Osteocyte (in vitro differentiated cells): ENCODE measurements at regions not wholly inside any gene's neighbourhood (a gene's known extent, or its start where the extent isn't known, plus 50 kb on each side); places are given as distances from the start of the nearest gene placed in this dataset.

ENCODE experiments used
- DNase-seq: peaks from one replicate; pipeline ENCODE4 v3.0.0; 2021; ENCODE audit warnings: mixed read lengths; ENCODE audit not compliant: unreplicated experiment; ENCODE audit errors: extremely low spot score
- H3K27ac Mint-ChIP-seq: one replicate; pipeline ENCODE4 v1.8.0; 2021; ENCODE audit warnings: mild to moderate bottlenecking, mixed read lengths; ENCODE audit not compliant: unreplicated experiment
- H3K27me3 Mint-ChIP-seq: one replicate; pipeline ENCODE4 v1.8.0; 2021; ENCODE audit warnings: mixed read lengths; ENCODE audit not compliant: unreplicated experiment
- H3K36me3 Mint-ChIP-seq: one replicate; pipeline ENCODE4 v1.8.0; 2021; ENCODE audit warnings: mixed read lengths; ENCODE audit not compliant: unreplicated experiment
- H3K4me1 Mint-ChIP-seq: one replicate; pipeline ENCODE4 v1.8.0; 2021; ENCODE audit warnings: mixed read lengths; ENCODE audit not compliant: unreplicated experiment
- H3K4me3 Mint-ChIP-seq: one replicate; pipeline ENCODE4 v1.8.0; 2021; ENCODE audit warnings: mild to moderate bottlenecking, moderate library complexity, mixed read lengths; ENCODE audit not compliant: unreplicated experiment
- H3K9me3 Mint-ChIP-seq: one replicate; pipeline ENCODE4 v1.8.0; 2021; ENCODE audit warnings: mixed read lengths; ENCODE audit not compliant: unreplicated experiment
- TF ChIP-seq, protein P1 (sequence below): fragments of 200-600 bp; sonication (generic); IDR thresholded peaks from 2 replicates; pipeline ENCODE4 v1.5.0; 2021; ENCODE audit warnings: antibody characterized with exemption, mild to moderate bottlenecking, moderate library complexity

- Mint-ChIP-seq H3K4me1 (no peaks in the 10 kb centered on the region), H3K27me3 (no peaks in the 10 kb centered on the region), H3K4me3 (no peak overlapping the region), H3K27ac (no peak overlapping the region), H3K36me3 (no peaks in the 10 kb centered on the region), H3K9me3 (peaks cover 36% of the 10 kb centered on the region)
- DNase-seq: no peak
- TF ChIP-seq, protein P1, sequence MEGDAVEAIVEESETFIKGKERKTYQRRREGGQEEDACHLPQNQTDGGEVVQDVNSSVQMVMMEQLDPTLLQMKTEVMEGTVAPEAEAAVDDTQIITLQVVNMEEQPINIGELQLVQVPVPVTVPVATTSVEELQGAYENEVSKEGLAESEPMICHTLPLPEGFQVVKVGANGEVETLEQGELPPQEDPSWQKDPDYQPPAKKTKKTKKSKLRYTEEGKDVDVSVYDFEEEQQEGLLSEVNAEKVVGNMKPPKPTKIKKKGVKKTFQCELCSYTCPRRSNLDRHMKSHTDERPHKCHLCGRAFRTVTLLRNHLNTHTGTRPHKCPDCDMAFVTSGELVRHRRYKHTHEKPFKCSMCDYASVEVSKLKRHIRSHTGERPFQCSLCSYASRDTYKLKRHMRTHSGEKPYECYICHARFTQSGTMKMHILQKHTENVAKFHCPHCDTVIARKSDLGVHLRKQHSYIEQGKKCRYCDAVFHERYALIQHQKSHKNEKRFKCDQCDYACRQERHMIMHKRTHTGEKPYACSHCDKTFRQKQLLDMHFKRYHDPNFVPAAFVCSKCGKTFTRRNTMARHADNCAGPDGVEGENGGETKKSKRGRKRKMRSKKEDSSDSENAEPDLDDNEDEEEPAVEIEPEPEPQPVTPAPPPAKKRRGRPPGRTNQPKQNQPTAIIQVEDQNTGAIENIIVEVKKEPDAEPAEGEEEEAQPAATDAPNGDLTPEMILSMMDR: no peak
These were observed 554.2 kb downstream of the TCERG1L start for GRCh38 chr10:130757271-130757670.

- TF ChIP-seq, protein P1: no peak
- Mint-ChIP-seq H3K27ac (no peak overlapping the region), H3K36me3 (no peaks in the 10 kb centered on the region), H3K9me3 (peaks cover 35% of the 10 kb centered on the region), H3K4me1 (no peaks in the 10 kb centered on the region), H3K4me3 (no peak overlapping the region), H3K27me3 (no peaks in the 10 kb centered on the region)
- no peak for DNase-seq
These were observed 553.6 kb downstream of the TCERG1L start for GRCh38 chr10:130757821-130758489.

- Mint-ChIP-seq H3K36me3 (no peaks in the 10 kb centered on the region), H3K27me3 (no peaks in the 10 kb centered on the region), H3K9me3 (peaks cover 30% of the 10 kb centered on the region), H3K27ac (no peak overlapping the region), H3K4me3 (no peak overlapping the region), H3K4me1 (no peaks in the 10 kb centered on the region)
- TF ChIP-seq, protein P1: no peak
- no peak for DNase-seq
These were observed 553.0 kb downstream of the TCERG1L start for GRCh38 chr10:130758529-130758928.

DNA sequence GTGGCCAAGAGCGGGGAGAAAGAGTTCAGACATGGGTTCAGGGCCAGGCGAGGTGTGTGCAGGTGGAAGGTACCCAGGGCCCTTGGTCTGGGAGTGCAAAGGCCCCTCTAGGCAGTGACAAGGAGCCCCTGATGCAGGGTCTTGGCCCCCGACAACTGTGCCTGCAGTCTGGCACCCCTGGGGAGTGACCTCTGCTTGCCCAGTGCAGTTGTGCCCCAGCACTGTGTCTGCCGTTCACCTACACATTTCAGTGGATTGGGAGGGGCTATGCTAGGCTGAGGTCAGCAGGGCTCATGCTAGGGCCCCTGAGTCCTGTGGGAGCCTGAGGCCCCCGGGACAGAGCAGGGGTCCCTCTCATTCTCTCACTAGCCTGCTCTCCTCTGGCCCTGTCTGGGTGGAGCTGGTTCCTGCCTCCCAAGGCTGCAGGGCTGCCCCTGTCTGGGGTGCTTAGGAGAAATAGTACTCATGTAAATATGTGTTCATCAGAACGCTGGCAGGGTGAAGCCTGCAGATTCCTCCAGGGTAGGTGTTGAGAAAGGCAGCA lies 550.4 kb downstream of the TCERG1L start:
- Mint-ChIP-seq H3K4me1 (no peaks in the 10 kb centered on the region), H3K36me3 (no peaks in the 10 kb centered on the region), H3K9me3 (peaks cover 26% of the 10 kb centered on the region), H3K27me3 (no peaks in the 10 kb centered on the region), H3K4me3 (no peak overlapping the region), H3K27ac (no peak overlapping the region)
- DNase-seq: no peak
- TF ChIP-seq, protein P1: no peak

GRCh38 chr10:130761788-130762301 lies 549.7 kb downstream of the TCERG1L start:
- Mint-ChIP-seq H3K4me1 (no peaks in the 10 kb centered on the region), H3K4me3 (no peak overlapping the region), H3K27ac (no peak overlapping the region), H3K27me3 (no peaks in the 10 kb centered on the region), H3K9me3 (peaks cover 21% of the 10 kb centered on the region), H3K36me3 (no peaks in the 10 kb centered on the region)
- no peak for DNase-seq
- TF ChIP-seq, protein P1: no peak
